Coronary artery (tissue), 2 donors: ENCODE measurements at regions not wholly inside any gene's neighbourhood (a gene's known extent, or its start where the extent isn't known, plus 50 kb on each side); places are given as distances from the start of the nearest gene placed in this dataset.

Experiments used
- DNase-seq: peaks from one replicate; pipeline ENCODE4 v3.0.0-alpha.2; 2017; ENCODE audit warnings: low spot score
- H3K27ac ChIP-seq, 2 donors: fragments of 200-600 bp; sonication (generic); one replicate each; pipeline ENCODE4 v1.5.1; 2016 to 2019
- H3K4me3 ChIP-seq: fragments of 200-600 bp; sonication (generic); 2 replicates; pipeline ENCODE4 v1.5.1; 2016; ENCODE audit warnings: mild to moderate bottlenecking, moderate library complexity
- CTCF ChIP-seq: fragments of 200-600 bp; sonication (generic); IDR thresholded peaks from one replicate; pipeline ENCODE4 v1.5.1; 2019; ENCODE audit warnings: antibody characterized with exemption

GRCh38 chr1:229124520-229125124 lies 146.3 kb upstream of the RAB4A start:
- H3K4me3 ChIP-seq: no peak overlapping the region
- no peak for DNase-seq
- no peak overlapping the region for H3K27ac ChIP-seq
- TF ChIP-seq CTCF: no peak

GRCh38 chr1:229127301-229127700 lies 143.6 kb upstream of the RAB4A start:
- H3K4me3 ChIP-seq: no peak overlapping the region
- no peak for DNase-seq
- H3K27ac ChIP-seq: no peak overlapping the region
- no peak for TF ChIP-seq CTCF

- Histone ChIP-seq H3K4me3 (no peak overlapping the region), H3K27ac (no peak overlapping the region)
- no peak for DNase-seq
- TF ChIP-seq CTCF: no peak
These were observed 142.8 kb upstream of the RAB4A start for GRCh38 chr1:229128066-229128608.

GRCh38 chr1:229129301-229130027 lies 141.4 kb upstream of the RAB4A start:
- DNase-seq: no peak
- no peak overlapping the region for H3K4me3 ChIP-seq
- no peak for TF ChIP-seq CTCF
- H3K27ac ChIP-seq: peak overlapping the region in 1 of 2 donors; percentile 31

GRCh38 chr1:229130028-229130668 lies 140.8 kb upstream of the RAB4A start:
- no peak for TF ChIP-seq CTCF
- no peak for DNase-seq
- H3K4me3 ChIP-seq: no peak overlapping the region
- H3K27ac ChIP-seq: peak overlapping the region in 1 of 2 donors; percentile 31

GRCh38 chr1:229131243-229132105 lies 139.4 kb upstream of the RAB4A start:
- DNase-seq: no peak
- no peak for TF ChIP-seq CTCF
- H3K27ac ChIP-seq: no peak overlapping the region
- H3K4me3 ChIP-seq: no peak overlapping the region
